Esophagus muscularis mucosa (tissue), 4 donors: ENCODE measurements at regions not wholly inside any gene's neighbourhood (a gene's known extent, or its start where the extent isn't known, plus 50 kb on each side); places are given as distances from the start of the nearest gene placed in this dataset.
"Not testable (repeated sequence)": the region's sequence is repeated elsewhere in the genome, so short reads cannot be mapped to it uniquely, and the experiment has no call there.

Source experiments
- DNase-seq: peaks from one replicate; pipeline ENCODE4 v3.0.0-alpha.2; 2017; ENCODE audit errors: extremely low spot score
- H3K27ac ChIP-seq, 4 donors: fragments of 200-600 bp; sonication (generic); replicated peaks in 1 of 4; 1 replicate in 3 of 4; 2 replicates in 1 of 4; pipeline ENCODE4 v1.5.1; 2016 to 2019; ENCODE audit warnings: mild to moderate bottlenecking in 1 of 4
- H3K27me3 ChIP-seq, 4 donors: fragments of 200-600 bp; sonication (generic); one replicate each; pipeline versions ENCODE4 v1.5.1 to v1.6.0; 2016 to 2019
- H3K36me3 ChIP-seq, 4 donors: fragments of 200-600 bp; sonication (generic); one replicate each; pipeline ENCODE4 v1.5.1; 2016 to 2019
- H3K4me1 ChIP-seq, 4 donors: fragments of 200-600 bp; sonication (generic); one replicate each; pipeline ENCODE4 v1.5.1; 2016 to 2019
- H3K4me3 ChIP-seq, 4 donors: fragments of 200-600 bp; sonication (generic); 1 replicate in 2 of 4; 2 replicates in 2 of 4; pipeline ENCODE4 v1.5.1; 2016 to 2019; ENCODE audit warnings: mild to moderate bottlenecking in 4 of 4, moderate library complexity in 1 of 4
- H3K9me3 ChIP-seq, 4 donors: fragments of 200-600 bp; sonication (generic); 1 replicate in 3 of 4; 2 replicates in 1 of 4; pipeline ENCODE4 v1.5.1; 2016 to 2019
- EP300 ChIP-seq: sonication (generic); formaldehyde crosslinking; IDR thresholded peaks from one replicate; pipeline ENCODE4 v1.6.1; 2017; ENCODE audit warnings: antibody characterized with exemption
- POLR2A ChIP-seq: fragments of 450-650 bp; IDR thresholded peaks from one replicate; pipeline ENCODE4 v1.6.1; 2017; ENCODE audit warnings: antibody characterized with exemption, moderate library complexity, mild to moderate bottlenecking, low read depth
- POLR2AphosphoS5 ChIP-seq, 2 donors: sonication (generic); formaldehyde crosslinking; IDR thresholded peaks; one replicate each; pipeline ENCODE4 v1.6.1; 2017; ENCODE audit warnings: antibody characterized with exemption in 2 of 2
- WGBS: methylation state at CpG from one replicate; pipeline ENCODE4 v1.1.5; 2018; 5-methylcytosine and 5-hydroxymethylcytosine counted together
- intact Hi-C: fragments of 100-400 bp; cut with DNase I; formaldehyde crosslinking; loops from one replicate; pipeline ENCODE4 v1.15.1; 2023
- TF ChIP-seq, protein P1 (sequence below), 3 experiments: fragments of 200-600 bp in 2 of 3; fragments of 450-650 bp in 1 of 3; sonication (generic) in 2 of 3; IDR thresholded peaks; one replicate each; pipeline ENCODE4 v1.5.1; 2017 to 2019; ENCODE audit warnings: antibody characterized with exemption in 3 of 3, mild to moderate bottlenecking in 2 of 3, moderate library complexity in 1 of 3

GRCh38 chr5:92309336-92309991 lies 926.3 kb upstream of the ARRDC3 start:
- no peak for TF ChIP-seq POLR2AphosphoS5 (IDR thresholded peaks at IDR 0.05)
- TF ChIP-seq, protein P1, sequence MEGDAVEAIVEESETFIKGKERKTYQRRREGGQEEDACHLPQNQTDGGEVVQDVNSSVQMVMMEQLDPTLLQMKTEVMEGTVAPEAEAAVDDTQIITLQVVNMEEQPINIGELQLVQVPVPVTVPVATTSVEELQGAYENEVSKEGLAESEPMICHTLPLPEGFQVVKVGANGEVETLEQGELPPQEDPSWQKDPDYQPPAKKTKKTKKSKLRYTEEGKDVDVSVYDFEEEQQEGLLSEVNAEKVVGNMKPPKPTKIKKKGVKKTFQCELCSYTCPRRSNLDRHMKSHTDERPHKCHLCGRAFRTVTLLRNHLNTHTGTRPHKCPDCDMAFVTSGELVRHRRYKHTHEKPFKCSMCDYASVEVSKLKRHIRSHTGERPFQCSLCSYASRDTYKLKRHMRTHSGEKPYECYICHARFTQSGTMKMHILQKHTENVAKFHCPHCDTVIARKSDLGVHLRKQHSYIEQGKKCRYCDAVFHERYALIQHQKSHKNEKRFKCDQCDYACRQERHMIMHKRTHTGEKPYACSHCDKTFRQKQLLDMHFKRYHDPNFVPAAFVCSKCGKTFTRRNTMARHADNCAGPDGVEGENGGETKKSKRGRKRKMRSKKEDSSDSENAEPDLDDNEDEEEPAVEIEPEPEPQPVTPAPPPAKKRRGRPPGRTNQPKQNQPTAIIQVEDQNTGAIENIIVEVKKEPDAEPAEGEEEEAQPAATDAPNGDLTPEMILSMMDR (IDR thresholded peaks at IDR 0.05), result peak in 2 of 3 experiments; percentile 12 to 18
- Histone ChIP-seq H3K27me3 (no peaks in the 10 kb centered on the region), H3K4me3 (no peak overlapping the region), H3K27ac (no peak overlapping the region), H3K4me1 (no peaks in the 10 kb centered on the region), H3K36me3 (no peaks in the 10 kb centered on the region), H3K9me3 (no peaks in the 10 kb centered on the region)
- no peak for DNase-seq
- intact Hi-C loops, result no loop called here

- Histone ChIP-seq H3K27me3 (no peaks in the 10 kb centered on the region), H3K4me1 (no peaks in the 10 kb centered on the region), H3K4me3 (no peak overlapping the region), H3K9me3 (no peaks in the 10 kb centered on the region), H3K36me3 (no peaks in the 10 kb centered on the region), H3K27ac (no peak overlapping the region)
- no peak for DNase-seq
- intact Hi-C loops, result no loop called here
- no peak for TF ChIP-seq EP300
- TF ChIP-seq, protein P1 (IDR thresholded peaks at IDR 0.05), result no peak
- TF ChIP-seq POLR2A, result no peak
- no peak for TF ChIP-seq POLR2AphosphoS5 (IDR thresholded peaks at IDR 0.05)
Observed at GRCh38 chr5:92308679-92309078, 925.6 kb upstream of the ARRDC3 start.

DNA sequence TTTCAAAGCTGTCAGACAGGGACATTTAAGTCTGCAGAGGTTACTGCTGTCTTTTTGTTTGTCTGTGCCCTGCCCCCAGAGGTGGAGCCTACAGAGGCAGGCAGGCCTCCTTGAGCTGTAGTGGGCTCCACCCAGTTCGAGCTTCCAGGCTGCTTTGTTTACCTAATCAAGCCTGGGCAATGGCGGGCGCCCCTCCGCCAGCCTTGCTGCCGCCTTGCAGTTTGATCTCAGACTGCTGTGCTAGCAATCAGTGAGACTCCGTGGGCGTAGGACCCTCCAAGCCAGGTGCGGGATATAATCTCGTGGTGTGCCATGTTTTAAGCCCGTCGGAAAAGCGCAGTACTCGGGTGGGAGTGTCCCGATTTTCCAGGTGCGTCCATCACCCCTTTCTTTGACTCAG lies 919.2 kb upstream of the ARRDC3 start:
- H3K27ac ChIP-seq, H3K4me1 ChIP-seq, H3K36me3 ChIP-seq, H3K9me3 ChIP-seq, intact Hi-C loops, DNase-seq, H3K4me3 ChIP-seq, H3K27me3 ChIP-seq: not testable (repeated sequence)
- WGBS, result 96% methylated on average over 14 of the region's 15 CpGs

DNA sequence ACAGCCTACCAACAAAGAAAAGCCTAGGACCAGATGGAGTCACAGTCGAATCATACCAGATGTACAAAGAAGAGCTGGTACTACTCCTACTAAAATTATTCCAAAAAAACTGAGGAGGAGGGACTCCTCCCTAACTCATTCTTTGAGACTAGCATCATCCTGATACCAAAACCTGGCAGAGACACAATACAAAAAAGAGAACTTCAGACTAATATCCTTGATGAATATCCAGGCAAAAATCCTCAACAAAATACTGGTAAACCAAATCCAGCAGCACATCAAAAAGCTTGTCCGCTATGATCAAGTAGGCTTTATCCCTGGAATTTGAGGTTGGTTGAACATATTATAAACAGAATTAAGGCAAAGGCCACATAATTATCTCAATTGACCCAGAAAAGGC lies 900.4 kb upstream of the ARRDC3 start:
- WGBS, result 95% methylated on average over 2 of the region's 2 CpGs
- no peaks in the 10 kb centered on the region for H3K27me3 ChIP-seq
- no peaks in the 10 kb centered on the region for H3K4me1 ChIP-seq
- H3K9me3 ChIP-seq, result peaks cover 0 to 27% (median 10%) of the 10 kb centered on the region in 4 donors
- DNase-seq, result no peak
- H3K36me3 ChIP-seq, result no peaks in the 10 kb centered on the region
- TF ChIP-seq POLR2AphosphoS5 (IDR thresholded peaks at IDR 0.05) (no peak), POLR2A (no peak), EP300 (no peak)
- TF ChIP-seq, protein P1 (IDR thresholded peaks at IDR 0.05), result no peak
- no peak overlapping the region for H3K27ac ChIP-seq
- H3K4me3 ChIP-seq, result no peak overlapping the region
- intact Hi-C loops, result no loop called here

- H3K36me3 ChIP-seq, H3K4me1 ChIP-seq, DNase-seq, H3K9me3 ChIP-seq, H3K27ac ChIP-seq, H3K27me3 ChIP-seq, H3K4me3 ChIP-seq, intact Hi-C loops: not testable (repeated sequence)
- 72% methylated on average over 1 of the region's 1 CpG for WGBS
Observed at GRCh38 chr5:92271750-92272149, 888.6 kb upstream of the ARRDC3 start.

DNA sequence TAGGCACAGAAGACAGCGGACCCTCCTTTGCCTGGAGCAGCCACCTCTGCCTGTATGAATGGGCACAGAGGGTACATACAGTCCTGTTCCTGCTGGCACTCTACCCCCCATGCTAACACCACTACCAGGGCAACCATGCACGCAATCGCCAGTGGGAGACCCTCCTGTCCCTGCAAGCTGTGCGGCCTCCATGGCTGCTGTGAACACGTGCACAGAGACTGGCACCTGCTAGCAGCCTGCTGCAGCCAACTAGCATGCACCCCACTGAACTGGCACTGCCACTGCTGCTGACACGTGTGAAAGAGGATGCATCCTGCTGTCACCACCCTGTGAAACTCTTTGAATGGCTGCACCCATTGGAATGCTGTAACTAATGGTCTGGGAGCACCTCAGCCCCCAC lies 885.2 kb upstream of the ARRDC3 start:
- Histone ChIP-seq H3K4me3 (no peak overlapping the region), H3K36me3 (no peaks in the 10 kb centered on the region), H3K4me1 (no peaks in the 10 kb centered on the region), H3K9me3 (no peaks in the 10 kb centered on the region), H3K27ac (no peak overlapping the region), H3K27me3 (peaks cover 0 to 3% (median 0%) of the 10 kb centered on the region in 4 donors)
- DNase-seq, result no peak
- intact Hi-C loops, result no loop called here
- TF ChIP-seq, protein P1 (IDR thresholded peaks at IDR 0.05), result no peak
- TF ChIP-seq POLR2A (no peak), EP300 (no peak), POLR2AphosphoS5 (IDR thresholded peaks at IDR 0.05) (no peak)
- no CpG with 5 or more reads among the region's 6 CpGs for WGBS
